Astrocyte of the cerebellum (primary cell): ENCODE measurements at regions not wholly inside any gene's neighbourhood (a gene's known extent, or its start where the extent isn't known, plus 50 kb on each side); places are given as distances from the start of the nearest gene placed in this dataset.

Experiments
- DNase-seq: peaks from one replicate; pipeline ENCODE4 v3.0.0-alpha.2; 2011; ENCODE audit warnings: low read depth
- H3K4me3 ChIP-seq: 2 replicates; pipeline ENCODE4 v1.5.1; 2011; ENCODE audit warnings: mild to moderate bottlenecking, low read depth, low read length, moderate library complexity
- in situ Hi-C: cut with HindIII; loops from 2 replicates; pipeline ENCODE4 v1.10.0; 2017; ENCODE audit warnings: low sequenced_read_pairs
- TF ChIP-seq, protein P1 (sequence below): IDR thresholded peaks from 2 replicates; pipeline ENCODE4 v1.5.1; 2012; ENCODE audit warnings: low read length, low read depth, moderate library complexity, mild to moderate bottlenecking; ENCODE audit errors: missing control alignments

DNA sequence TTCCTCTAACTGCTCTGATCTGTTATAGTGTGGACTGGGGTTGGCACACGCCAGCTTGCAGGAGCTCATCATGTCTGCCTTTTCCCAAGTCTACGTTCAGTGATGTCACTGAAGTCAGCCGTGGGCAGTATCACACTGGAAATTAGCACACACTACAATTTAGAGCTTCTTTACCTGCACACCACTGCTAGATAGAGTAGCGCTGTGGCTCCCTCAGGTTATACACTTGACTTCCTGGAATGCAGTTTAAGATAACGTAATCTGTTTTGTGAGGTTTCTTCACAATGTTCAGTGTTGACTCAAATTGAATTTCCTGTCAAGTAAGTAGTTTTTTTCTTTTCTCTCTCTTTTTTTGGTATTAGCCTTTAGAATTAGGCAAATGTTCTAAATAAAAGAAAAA is 487.2 kb downstream of the DCDC2C start:
- in situ Hi-C loops, result no loop called here
- no peak for DNase-seq
- TF ChIP-seq, protein P1, sequence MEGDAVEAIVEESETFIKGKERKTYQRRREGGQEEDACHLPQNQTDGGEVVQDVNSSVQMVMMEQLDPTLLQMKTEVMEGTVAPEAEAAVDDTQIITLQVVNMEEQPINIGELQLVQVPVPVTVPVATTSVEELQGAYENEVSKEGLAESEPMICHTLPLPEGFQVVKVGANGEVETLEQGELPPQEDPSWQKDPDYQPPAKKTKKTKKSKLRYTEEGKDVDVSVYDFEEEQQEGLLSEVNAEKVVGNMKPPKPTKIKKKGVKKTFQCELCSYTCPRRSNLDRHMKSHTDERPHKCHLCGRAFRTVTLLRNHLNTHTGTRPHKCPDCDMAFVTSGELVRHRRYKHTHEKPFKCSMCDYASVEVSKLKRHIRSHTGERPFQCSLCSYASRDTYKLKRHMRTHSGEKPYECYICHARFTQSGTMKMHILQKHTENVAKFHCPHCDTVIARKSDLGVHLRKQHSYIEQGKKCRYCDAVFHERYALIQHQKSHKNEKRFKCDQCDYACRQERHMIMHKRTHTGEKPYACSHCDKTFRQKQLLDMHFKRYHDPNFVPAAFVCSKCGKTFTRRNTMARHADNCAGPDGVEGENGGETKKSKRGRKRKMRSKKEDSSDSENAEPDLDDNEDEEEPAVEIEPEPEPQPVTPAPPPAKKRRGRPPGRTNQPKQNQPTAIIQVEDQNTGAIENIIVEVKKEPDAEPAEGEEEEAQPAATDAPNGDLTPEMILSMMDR, result no peak
- H3K4me3 ChIP-seq, result no peak overlapping the region

DNA sequence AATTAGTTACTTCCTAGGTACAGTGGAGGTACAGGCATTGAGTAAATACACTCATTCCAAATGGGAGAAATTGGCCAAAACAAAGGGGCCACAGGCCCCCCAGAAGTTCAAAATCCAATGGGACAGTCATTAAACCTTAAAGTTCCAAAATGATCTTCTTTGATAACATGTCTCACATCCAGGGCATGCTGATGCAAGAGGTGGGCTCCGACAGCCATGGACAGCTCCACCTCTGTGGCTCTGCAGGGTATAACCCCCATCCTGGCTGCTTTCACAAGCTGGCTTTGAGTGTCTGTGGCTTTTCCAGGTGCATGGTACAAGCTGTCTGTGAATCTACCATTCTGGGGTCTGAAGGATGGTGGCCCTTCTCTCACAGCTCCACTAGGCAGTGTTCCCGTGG is 488.7 kb downstream of the DCDC2C start:
- DNase-seq, result no peak
- in situ Hi-C loops, result no loop called here
- TF ChIP-seq, protein P1, result no peak
- H3K4me3 ChIP-seq, result no peak overlapping the region

GRCh38 chr2:4214444-4215205 is 511.2 kb downstream of the DCDC2C start:
- DNase-seq, result no peak
- H3K4me3 ChIP-seq, result no peak overlapping the region
- in situ Hi-C loops, result no loop called here
- TF ChIP-seq, protein P1, result no peak

DNA sequence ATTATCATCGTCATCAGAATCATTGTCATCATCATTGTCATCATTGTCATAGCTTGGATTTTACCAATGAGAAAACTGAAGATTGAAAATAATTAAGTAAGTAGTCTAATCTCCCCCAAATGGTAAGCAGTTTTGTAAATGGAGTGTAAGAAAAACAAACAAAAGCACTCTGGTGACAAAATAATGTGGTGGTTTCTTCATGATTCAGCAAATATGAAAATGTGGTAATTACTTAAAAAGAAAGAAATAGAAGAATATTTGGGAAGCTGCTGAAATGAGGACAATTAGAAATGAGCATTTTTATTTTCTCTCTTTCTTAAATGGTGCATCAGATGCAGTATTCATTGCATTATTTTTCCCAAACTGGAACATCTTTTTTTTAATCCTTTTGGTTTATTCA is 514.4 kb downstream of the DCDC2C start:
- no peak for DNase-seq
- no peak overlapping the region for H3K4me3 ChIP-seq
- TF ChIP-seq, protein P1, result no peak
- in situ Hi-C loops, result no loop called here

DNA sequence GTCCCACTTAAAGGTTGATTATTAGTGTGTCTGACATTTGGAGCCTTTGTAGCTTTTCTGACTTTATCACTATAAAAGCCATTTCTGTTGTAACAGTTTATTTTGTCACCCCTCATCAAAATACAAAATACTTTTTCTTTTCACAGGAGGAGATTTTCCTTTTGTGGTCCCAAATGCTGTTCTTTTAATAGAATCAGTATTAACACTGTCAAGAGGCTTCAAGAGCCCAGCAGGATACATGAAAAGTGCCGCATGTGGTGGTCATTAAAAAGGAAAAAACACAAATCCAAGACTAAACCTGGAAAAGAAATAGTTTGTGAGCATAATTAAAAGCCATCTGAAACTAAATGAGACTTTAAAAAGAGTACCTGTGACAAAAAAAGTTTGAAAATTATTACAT is 515.7 kb downstream of the DCDC2C start:
- in situ Hi-C loops, result no loop called here
- H3K4me3 ChIP-seq, result no peak overlapping the region
- TF ChIP-seq, protein P1, result no peak
- DNase-seq, result no peak

GRCh38 chr2:4219571-4219970 is 516.2 kb downstream of the DCDC2C start:
- TF ChIP-seq, protein P1, result no peak

More at GRCh38 chr2:4219571-4219970, 516.2 kb downstream of the DCDC2C start:
- DNase-seq, result no peak
- in situ Hi-C loops, result no loop called here
- no peak overlapping the region for H3K4me3 ChIP-seq
